ENCODE measurements at regions not wholly inside any gene's neighbourhood (a gene's known extent, or its start where the extent isn't known, plus 50 kb on each side); places are given as distances from the start of the nearest gene placed in this dataset.

- no peak for DNase-seq (ENCODE audit: low read depth)
Measured at GRCh38 chr2:23285091-23285800, 99.7 kb upstream of the KLHL29 start.

GRCh38 chr2:23286031-23286757, 98.8 kb upstream of the KLHL29 start:
- peak; percentile 14 for DNase-seq (ENCODE audit: low read depth)

- DNase-seq (ENCODE audit: low read depth) = peak; percentile 86
Measured at GRCh38 chr2:23286758-23287704, 97.9 kb upstream of the KLHL29 start.

DNA sequence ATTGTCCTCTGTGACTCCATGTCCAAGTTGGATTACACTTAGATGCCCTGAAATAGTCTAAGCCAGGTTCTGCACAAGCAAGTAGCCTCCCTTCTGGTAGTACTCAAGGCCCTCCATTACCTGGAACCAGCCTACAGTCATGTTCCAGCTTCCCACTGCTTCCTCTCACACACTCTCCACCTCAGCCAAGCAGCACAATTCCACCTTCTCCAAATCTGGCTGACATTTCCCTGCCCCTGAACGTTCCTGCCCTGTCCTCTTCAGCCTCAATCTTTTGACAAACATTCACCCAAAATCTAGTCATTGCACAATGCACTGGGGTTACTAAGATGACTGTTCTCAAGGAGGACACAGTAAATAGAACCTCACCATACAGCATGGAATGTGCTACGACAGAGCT, 95.3 kb upstream of the KLHL29 start:
- DNase-seq (ENCODE audit: low read depth) = no peak

DNA sequence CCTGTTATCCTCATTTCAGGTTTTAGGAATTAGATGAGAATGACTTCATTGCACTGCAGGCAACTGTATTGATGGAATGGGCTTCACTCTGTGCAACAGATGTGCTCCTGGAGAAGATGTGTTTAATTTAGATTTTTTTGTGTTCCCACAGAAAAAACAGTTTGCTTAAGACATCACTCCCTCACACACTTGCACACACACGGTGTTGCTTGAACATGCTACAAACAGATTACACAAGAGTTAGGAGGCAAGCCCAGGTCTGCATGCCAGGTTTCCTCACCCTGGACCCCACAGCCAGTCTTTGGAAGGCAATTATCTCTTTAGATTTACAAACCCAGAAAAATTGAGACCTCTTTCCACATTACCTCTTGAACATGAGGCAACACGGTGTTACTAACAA, 93.7 kb upstream of the KLHL29 start:
- peak; percentile 19 for DNase-seq (ENCODE audit: low read depth)

DNA sequence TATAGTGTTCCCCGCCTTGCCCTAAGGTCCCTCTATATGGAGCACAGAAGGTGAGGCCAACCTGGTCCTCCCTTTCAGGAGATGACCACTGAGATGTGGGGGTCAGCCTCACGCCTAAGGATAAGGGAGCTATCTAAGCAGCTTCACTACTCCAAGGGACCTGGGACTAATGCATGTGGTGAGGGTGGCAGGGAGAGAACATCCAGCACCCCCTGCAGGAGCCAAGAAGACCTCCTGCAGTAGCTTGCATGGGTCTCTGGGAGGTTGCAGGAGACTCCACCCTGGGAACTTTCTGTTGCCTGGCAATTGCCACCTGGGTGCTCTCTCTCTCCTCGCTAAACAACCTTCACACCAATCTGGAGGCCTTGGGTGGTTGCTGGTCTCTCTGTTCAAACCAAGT, 93.0 kb upstream of the KLHL29 start:
- DNase-seq (ENCODE audit: low read depth) = no peak

GRCh38 chr2:23293063-23293462, 91.9 kb upstream of the KLHL29 start:
- no peak for DNase-seq (ENCODE audit: low read depth)

- DNase-seq (ENCODE audit: low read depth) = no peak
Measured at GRCh38 chr2:23293731-23294130, 91.2 kb upstream of the KLHL29 start.

DNA sequence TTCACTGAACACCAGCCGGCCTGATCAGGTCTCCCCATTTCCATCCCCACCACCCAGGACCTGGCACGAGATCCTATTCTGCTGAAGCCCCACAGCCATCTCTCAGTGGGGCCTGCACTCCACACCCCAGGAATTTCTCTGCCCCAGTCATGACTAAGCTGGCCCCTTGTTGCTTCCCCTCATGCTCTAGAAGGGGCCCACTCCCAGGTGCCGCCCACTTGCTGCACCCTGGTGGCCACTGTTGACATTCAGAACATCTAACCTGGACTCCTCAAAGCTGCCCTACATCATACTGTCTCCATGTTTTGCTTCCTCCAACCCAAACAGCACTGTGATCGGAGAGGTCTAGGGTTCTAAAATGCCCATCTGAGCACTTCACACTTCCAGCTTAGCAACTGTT, 90.7 kb upstream of the KLHL29 start:
- no peak for DNase-seq (ENCODE audit: low read depth)

- DNase-seq (ENCODE audit: low read depth) = no peak
Measured at GRCh38 chr2:23296691-23297090, 88.3 kb upstream of the KLHL29 start.

DNA sequence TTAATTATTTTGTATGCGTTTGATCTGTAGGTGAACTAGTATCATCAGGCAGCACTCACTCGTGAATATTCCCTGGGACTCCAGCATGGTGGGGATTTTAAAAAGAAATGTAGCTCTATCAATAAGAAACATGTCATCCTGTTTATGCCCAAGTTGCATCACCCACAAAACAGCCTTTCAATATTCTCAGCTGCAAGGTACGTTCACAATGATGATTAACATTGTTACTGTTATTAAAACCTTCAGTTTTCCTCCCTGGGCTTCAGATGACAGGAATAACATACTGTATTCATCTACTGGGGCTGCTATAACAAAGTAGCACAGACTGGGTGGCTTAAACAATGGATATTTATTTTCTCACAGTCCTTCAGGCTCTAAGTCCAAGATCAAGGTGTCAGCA, 87.9 kb upstream of the KLHL29 start:
- DNase-seq (ENCODE audit: low read depth) = no peak

- no peak for DNase-seq (ENCODE audit: low read depth)
Measured at GRCh38 chr2:23298551-23298950, 86.4 kb upstream of the KLHL29 start.

DNA sequence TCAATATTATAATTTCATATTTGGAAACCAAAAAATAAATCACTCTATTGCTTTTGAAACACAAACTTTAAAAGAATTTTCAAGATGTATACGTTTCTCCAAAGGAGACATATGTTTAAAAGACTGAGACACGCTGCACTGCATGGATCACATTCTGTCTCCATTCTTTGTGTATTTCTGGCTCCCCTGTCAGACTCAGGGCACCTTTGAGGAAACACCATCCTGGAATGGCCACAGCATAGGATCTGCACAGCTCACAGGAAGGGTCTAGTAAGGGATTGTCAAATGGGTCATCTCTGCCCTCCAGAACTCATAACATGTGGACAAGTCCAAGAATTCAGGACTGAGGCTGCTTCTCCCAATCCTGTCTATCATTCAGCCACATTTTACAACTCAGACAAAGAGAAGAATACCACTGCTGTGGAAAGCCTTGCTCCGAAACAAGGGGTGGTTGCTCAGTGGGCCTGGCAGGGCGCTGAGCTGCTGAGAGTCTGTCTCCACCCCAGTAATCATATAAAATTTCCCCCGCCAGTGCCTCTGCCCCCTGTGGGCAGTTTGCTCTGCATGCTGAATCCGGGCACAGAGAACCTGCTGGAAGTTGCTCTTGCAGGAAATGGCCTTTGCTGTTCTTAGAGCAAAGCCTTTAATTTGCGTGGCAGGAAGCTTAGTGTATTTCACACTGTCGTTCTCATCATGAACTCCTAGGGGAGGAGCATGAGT, 85.3 kb upstream of the KLHL29 start:
- no peak for DNase-seq (ENCODE audit: low read depth)

GRCh38 chr2:23301136-23301535, 83.8 kb upstream of the KLHL29 start:
- DNase-seq (ENCODE audit: low read depth) = no peak

GRCh38 chr2:23302591-23302990, 82.4 kb upstream of the KLHL29 start:
- DNase-seq (ENCODE audit: low read depth) = no peak

DNA sequence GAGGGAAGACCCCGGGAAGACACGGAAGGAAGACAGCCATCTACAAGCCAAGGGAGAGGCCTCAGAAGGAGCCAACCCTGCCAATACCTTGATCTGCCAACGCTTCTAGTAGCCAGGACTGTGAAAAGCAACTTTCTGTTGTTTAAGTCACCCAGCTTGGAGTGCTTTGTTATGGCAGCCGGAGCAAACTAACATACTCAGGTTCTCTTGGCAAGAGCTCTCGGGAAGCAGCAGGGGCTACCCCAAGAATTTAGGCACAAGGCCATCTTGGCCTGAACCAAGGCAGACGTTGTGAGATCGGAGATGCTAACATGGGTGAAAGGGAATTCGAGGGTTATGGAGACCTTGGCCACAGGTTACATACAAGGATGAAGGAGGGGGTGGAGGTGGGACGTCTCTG, 78.6 kb upstream of the KLHL29 start:
- DNase-seq (ENCODE audit: low read depth) = no peak

- DNase-seq (ENCODE audit: low read depth) = no peak
Measured at GRCh38 chr2:23311186-23311585, 73.8 kb upstream of the KLHL29 start.

DNA sequence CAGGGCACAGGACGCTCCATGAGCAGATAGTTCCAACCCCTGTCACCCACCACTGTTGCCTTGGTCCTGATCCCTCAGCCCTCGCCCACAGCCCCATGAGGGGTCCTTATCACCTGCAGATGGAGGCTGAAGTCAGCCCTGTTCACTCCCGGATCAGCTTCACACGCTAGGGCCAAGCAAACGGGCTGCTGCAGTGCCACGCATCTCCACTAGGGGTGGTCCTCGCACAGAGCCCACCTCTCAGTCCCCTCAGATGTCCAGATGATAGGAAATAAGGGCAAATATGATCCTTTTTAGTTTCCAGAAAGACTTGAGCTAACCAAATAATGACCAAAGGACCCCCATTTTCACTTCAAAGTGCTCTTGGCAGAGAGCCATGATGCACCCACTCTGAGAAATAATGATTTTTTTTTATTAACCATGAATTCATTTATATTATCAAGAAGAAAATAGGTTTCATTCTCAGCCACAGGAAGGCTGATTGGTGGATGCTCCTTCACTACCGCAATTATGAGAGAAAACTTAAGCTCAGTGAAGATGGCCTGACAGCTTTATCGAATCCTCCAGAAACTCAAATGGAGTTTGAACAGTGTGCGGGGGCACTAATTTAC, 71.9 kb upstream of the KLHL29 start:
- no peak for DNase-seq (ENCODE audit: low read depth)

DNA sequence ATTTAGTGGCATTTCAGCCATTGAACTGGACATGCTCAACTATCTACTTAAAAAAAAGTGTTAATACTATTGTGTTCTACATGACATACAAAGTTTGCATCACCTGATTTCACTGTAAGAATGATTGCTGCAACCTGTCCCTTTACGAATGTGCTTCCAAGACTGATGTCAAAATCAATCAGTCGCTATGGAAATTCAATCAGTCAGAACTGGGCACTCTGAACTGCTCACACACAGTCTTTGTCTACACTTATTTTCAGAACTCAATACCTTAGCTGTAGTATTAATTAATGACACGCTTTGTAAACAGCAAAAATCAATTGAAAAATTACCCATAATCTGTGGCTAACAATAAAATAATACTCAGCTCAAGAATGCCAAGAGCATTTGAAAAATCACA, 70.3 kb upstream of the KLHL29 start:
- DNase-seq (ENCODE audit: low read depth) = no peak

GRCh38 chr2:23320058-23320457, 64.9 kb upstream of the KLHL29 start:
- no peak for DNase-seq (ENCODE audit: low read depth)

DNA sequence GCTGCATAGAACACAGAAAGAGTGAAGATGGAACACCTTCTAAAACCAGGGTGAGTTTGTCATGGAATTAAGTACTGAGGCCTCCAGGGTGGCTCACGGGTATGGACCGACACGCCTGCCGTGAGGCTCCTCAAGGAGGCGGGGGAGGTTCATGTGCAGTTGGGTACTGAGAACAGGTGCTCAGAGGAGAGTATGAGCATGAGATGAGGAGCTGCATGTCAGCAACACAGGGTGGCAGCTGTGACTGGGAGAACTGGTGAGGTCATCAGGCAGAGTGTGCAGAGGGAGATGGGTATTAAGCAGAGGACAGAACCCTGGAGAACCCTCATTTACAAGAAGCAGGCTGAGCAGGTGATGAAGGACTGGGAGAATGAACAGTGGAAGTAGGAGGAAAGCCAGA, 63.2 kb upstream of the KLHL29 start:
- no peak for DNase-seq (ENCODE audit: low read depth)
